Liver (tissue), 3 donors: ENCODE measurements at regions not wholly inside any gene's neighbourhood (a gene's known extent, or its start where the extent isn't known, plus 50 kb on each side); places are given as distances from the start of the nearest gene placed in this dataset.

Source experiments
- JUND ChIP-seq, 2 donors: IDR thresholded peaks; 2 replicates each; pipeline ENCODE4 v1.6.1; 2016; ENCODE audit warnings: antibody characterized with exemption in 2 of 2
- RAD21 ChIP-seq, 2 donors: IDR thresholded peaks; 2 replicates each; pipeline ENCODE4 v1.6.1; 2016; ENCODE audit warnings: antibody characterized with exemption in 2 of 2, mild to moderate bottlenecking in 2 of 2
- TF ChIP-seq, protein P1 (sequence below): IDR thresholded peaks from 2 replicates; pipeline ENCODE4 v1.6.1; 2016; ENCODE audit warnings: antibody characterized with exemption
- TF ChIP-seq, protein P2 (sequence below): fragments of 150-350 bp; IDR thresholded peaks from 2 replicates; pipeline ENCODE4 v1.5.1; 2017; ENCODE audit warnings: improper control_type of control experiment, low read depth, low read length; ENCODE audit not compliant: missing input control
- TF ChIP-seq, protein P3 (sequence below): IDR thresholded peaks from 2 replicates; pipeline ENCODE4 v1.6.1; 2016; ENCODE audit warnings: antibody characterized with exemption
- donor health status: healthy.
- donor health status: healthy.

DNA sequence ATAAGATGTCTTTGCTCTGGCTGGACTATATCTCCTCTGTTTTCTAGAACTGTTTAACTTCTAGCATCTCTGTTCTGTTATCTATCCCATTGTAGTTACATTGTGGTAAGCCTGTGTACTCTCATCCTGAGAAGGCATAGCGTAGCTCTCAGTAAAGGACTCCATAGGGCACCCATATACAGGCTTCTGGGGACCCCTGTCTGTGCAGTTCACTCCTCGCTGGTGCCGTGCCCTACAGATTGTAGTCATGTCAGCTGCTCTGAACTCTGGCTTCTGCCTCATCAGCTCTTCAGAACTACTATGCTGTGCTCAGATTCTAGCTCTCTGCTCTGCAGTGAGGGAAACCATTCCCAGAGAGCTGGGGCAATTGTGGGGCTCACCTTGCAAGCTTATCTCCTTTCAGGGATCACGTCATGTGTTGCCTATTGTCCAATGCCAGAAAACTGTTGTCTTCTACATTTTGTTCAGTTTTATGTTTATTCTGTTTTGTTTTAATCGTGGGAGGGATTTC, 181.3 kb upstream of the USP24 start:
- TF ChIP-seq JUND (IDR thresholded peaks at IDR 0.05) (no peak), RAD21 (IDR thresholded peaks at IDR 0.05) (no peak)
- TF ChIP-seq, protein P1, sequence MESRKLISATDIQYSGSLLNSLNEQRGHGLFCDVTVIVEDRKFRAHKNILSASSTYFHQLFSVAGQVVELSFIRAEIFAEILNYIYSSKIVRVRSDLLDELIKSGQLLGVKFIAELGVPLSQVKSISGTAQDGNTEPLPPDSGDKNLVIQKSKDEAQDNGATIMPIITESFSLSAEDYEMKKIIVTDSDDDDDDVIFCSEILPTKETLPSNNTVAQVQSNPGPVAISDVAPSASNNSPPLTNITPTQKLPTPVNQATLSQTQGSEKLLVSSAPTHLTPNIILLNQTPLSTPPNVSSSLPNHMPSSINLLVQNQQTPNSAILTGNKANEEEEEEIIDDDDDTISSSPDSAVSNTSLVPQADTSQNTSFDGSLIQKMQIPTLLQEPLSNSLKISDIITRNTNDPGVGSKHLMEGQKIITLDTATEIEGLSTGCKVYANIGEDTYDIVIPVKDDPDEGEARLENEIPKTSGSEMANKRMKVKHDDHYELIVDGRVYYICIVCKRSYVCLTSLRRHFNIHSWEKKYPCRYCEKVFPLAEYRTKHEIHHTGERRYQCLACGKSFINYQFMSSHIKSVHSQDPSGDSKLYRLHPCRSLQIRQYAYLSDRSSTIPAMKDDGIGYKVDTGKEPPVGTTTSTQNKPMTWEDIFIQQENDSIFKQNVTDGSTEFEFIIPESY, result no peak
- TF ChIP-seq, protein P2, sequence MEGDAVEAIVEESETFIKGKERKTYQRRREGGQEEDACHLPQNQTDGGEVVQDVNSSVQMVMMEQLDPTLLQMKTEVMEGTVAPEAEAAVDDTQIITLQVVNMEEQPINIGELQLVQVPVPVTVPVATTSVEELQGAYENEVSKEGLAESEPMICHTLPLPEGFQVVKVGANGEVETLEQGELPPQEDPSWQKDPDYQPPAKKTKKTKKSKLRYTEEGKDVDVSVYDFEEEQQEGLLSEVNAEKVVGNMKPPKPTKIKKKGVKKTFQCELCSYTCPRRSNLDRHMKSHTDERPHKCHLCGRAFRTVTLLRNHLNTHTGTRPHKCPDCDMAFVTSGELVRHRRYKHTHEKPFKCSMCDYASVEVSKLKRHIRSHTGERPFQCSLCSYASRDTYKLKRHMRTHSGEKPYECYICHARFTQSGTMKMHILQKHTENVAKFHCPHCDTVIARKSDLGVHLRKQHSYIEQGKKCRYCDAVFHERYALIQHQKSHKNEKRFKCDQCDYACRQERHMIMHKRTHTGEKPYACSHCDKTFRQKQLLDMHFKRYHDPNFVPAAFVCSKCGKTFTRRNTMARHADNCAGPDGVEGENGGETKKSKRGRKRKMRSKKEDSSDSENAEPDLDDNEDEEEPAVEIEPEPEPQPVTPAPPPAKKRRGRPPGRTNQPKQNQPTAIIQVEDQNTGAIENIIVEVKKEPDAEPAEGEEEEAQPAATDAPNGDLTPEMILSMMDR, result no peak
- TF ChIP-seq, protein P3, sequence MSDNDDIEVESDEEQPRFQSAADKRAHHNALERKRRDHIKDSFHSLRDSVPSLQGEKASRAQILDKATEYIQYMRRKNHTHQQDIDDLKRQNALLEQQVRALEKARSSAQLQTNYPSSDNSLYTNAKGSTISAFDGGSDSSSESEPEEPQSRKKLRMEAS, result no peak
